GM12878 (cell line): ENCODE measurements at regions not wholly inside any gene's neighbourhood (a gene's known extent, or its start where the extent isn't known, plus 50 kb on each side); places are given as distances from the start of the nearest gene placed in this dataset.
"Not testable (repeated sequence)": the region's sequence is repeated elsewhere in the genome, so short reads cannot be mapped to it uniquely, and the experiment has no call there.

ENCODE experiments used
- ATAC-seq: fragments of 200-7000 bp; cut with Tn5 transposase; 3 replicates; pipeline ENCODE4 v1.9.1; 2020; ENCODE audit warnings: mild to moderate bottlenecking, moderate library complexity
- BruUV-seq: library from RNA; stranded (reverse); fragments of 400-500 nt; replicated peaks from 2 replicates; lab custom pipeline; 2021; lab: Mats Ljungman, UMichigan
- CTCF ChIA-PET: fragments of 300-600 bp; sonication (Branson Sonifier 250); formaldehyde crosslinking; extraction: SDS; loops from one replicate; lab custom pipeline; 2021; ENCODE audit warnings: inconsistent platforms; lab: Yijun Ruan, JAX
- POLR2A ChIA-PET: fragments of 350-600 bp; formaldehyde crosslinking; extraction: SDS; loops from one replicate; lab custom pipeline; 2021; ENCODE audit warnings: inconsistent platforms; lab: Charles Lee
- RAD21 ChIA-PET: fragments of 300-600 bp; sonication (Branson Sonifier 250); formaldehyde crosslinking; loops from one replicate; lab custom pipeline; 2023; ENCODE audit warnings: antibody characterized with exemption; ENCODE audit not compliant: unreplicated experiment; lab: Charles Lee
- SMC1A ChIA-PET: fragments of 300-600 bp; sonication (Branson Sonifier 250); formaldehyde crosslinking; loops from one replicate; lab custom pipeline; 2023; ENCODE audit not compliant: unreplicated experiment, uncharacterized antibody; lab: Charles Lee
- DNase-seq: peaks from one replicate; pipeline ENCODE4 v3.0.0-alpha.2; 2011; ENCODE audit warnings: low read depth, low spot score
- FAIRE-seq: peaks from 3 replicates; lab custom pipeline; 2011; peaks lifted over from hg19 to GRCh38; lab: Jason Lieb, UNC
- H2AFZ ChIP-seq: 2 replicates; pipeline ENCODE4 v1.6.0; 2011; ENCODE audit warnings: low read depth, low read length, control low read depth; ENCODE audit not compliant: control insufficient read depth
- H3K27ac ChIP-seq: 2 replicates; pipeline ENCODE4 v1.5.1; 2011; ENCODE audit warnings: control low read depth; ENCODE audit not compliant: control insufficient read depth, insufficient read depth
- H3K27me3 ChIP-seq, 2 experiments: replicated peaks in 1 of 2; 2 replicates each; pipeline versions ENCODE4 v1.6.0 to v1.6.1; 2011; ENCODE audit warnings: low read length in 1 of 2; ENCODE audit not compliant: control insufficient read depth in 2 of 2, insufficient read depth in 2 of 2
- H3K36me3 ChIP-seq, 2 experiments: 2 replicates each; pipeline ENCODE4 v1.5.1; 2011; ENCODE audit warnings: low read length in 1 of 2; ENCODE audit not compliant: control insufficient read depth in 2 of 2, insufficient read depth in 2 of 2
- H3K4me1 ChIP-seq: 2 replicates; pipeline ENCODE4 v1.6.1; 2011; ENCODE audit warnings: mild to moderate bottlenecking, low read length, moderate library complexity, mixed read lengths; ENCODE audit not compliant: control insufficient read depth, insufficient read depth
- H3K4me2 ChIP-seq: 2 replicates; pipeline ENCODE4 v1.6.0; 2011; ENCODE audit warnings: control low read depth; ENCODE audit not compliant: control insufficient read depth, insufficient read depth
- H3K4me3 ChIP-seq: fragments of 200-600 bp; sonication (generic); 2 replicates; pipeline ENCODE4 v1.5.1; 2016
- H3K79me2 ChIP-seq: 2 replicates; pipeline ENCODE4 v1.6.0; 2011; ENCODE audit warnings: low read length; ENCODE audit not compliant: control insufficient read depth, insufficient read depth
- H3K9ac ChIP-seq: 2 replicates; pipeline ENCODE4 v1.8.0; 2011; ENCODE audit warnings: low read length, control low read depth, mixed read lengths; ENCODE audit not compliant: control insufficient read depth, insufficient read depth
- H3K9me3 ChIP-seq: replicated peaks from 3 replicates; pipeline ENCODE4 v1.5.1; 2011; ENCODE audit warnings: mild to moderate bottlenecking, low read length; ENCODE audit not compliant: control insufficient read depth, insufficient read depth
- H4K20me1 ChIP-seq: 2 replicates; pipeline ENCODE4 v1.6.0; 2011; ENCODE audit not compliant: control insufficient read depth, insufficient read depth
- CHD2 ChIP-seq: IDR thresholded peaks from 2 replicates; pipeline ENCODE4 v1.6.1; 2011; ENCODE audit warnings: low read depth, low read length, improper control_type of control experiment, borderline replicate concordance
- IKZF2 ChIP-seq, 2 experiments: fragments of 450-650 bp; IDR thresholded peaks; 2 replicates each; pipeline ENCODE4 v1.6.1; 2017; ENCODE audit warnings: mild to moderate bottlenecking in 2 of 2, moderate library complexity in 2 of 2
- KDM1A ChIP-seq: fragments of 200-600 bp; sonication (generic); IDR thresholded peaks from 2 replicates; pipeline ENCODE4 v1.6.1; 2016; ENCODE audit warnings: borderline replicate concordance
- MEF2A ChIP-seq: IDR thresholded peaks from 2 replicates; pipeline ENCODE4 v1.6.1; 2011; ENCODE audit warnings: low read depth, mild to moderate bottlenecking, low read length, moderate library complexity; ENCODE audit not compliant: insufficient read depth
- MXI1 ChIP-seq: fragments of 150-350 bp; IDR thresholded peaks from 2 replicates; pipeline ENCODE4 v1.6.1; 2011; ENCODE audit warnings: low read depth, mild to moderate bottlenecking, inconsistent platforms, low read length, improper control_type of control experiment
- NRF1 ChIP-seq: conservative IDR thresholded peaks from 2 replicates; pipeline ENCODE4 v1.6.1; 2011; ENCODE audit warnings: mild to moderate bottlenecking, low read depth, low read length, improper control_type of control experiment
- YY1 ChIP-seq: IDR thresholded peaks from 2 replicates; pipeline ENCODE4 v1.6.1; 2011; ENCODE audit warnings: low read depth, mild to moderate bottlenecking, low read length
- ZNF622 ChIP-seq: fragments of 450-650 bp; IDR thresholded peaks from 2 replicates; pipeline ENCODE4 v1.6.1; 2017; ENCODE audit warnings: mild to moderate bottlenecking, inconsistent platforms
- WGBS: methylation state at CpG from one replicate; pipeline ENCODE4 v1.1.6; 2016; ENCODE audit warnings: low lambda C conversion rate; ENCODE audit not compliant: insufficient replicate concordance, insufficient coverage; ENCODE audit errors: missing lambda C conversion rate; 5-methylcytosine and 5-hydroxymethylcytosine counted together
- in situ Hi-C: fragments of 300-500 bp; cut with MboI; formaldehyde crosslinking; loops from 9 replicates; pipeline ENCODE4 v1.14.3; 2018; ENCODE audit warnings: mixed read lengths
- intact Hi-C: fragments of 100-400 bp; cut with micrococcal nuclease; formaldehyde crosslinking; loops from one replicate; pipeline ENCODE4 v1.14.2; 2022; ENCODE audit not compliant: unreplicated experiment

GRCh38 chr3:70675810-70676209 is 363.4 kb upstream of the MDFIC2 start:
- H2AFZ ChIP-seq, H3K9me3 ChIP-seq, H3K9ac ChIP-seq, in situ Hi-C loops, H3K79me2 ChIP-seq, H3K27ac ChIP-seq, intact Hi-C loops, SMC1A ChIA-PET, DNase-seq, H3K4me1 ChIP-seq, CTCF ChIA-PET, H4K20me1 ChIP-seq, H3K27me3 ChIP-seq, H3K4me2 ChIP-seq, H3K36me3 ChIP-seq, BruUV-seq, H3K4me3 ChIP-seq, RAD21 ChIA-PET, FAIRE-seq, ATAC-seq, POLR2A ChIA-PET: not testable (repeated sequence)
- 11% methylated on average over 3 of the region's 3 CpGs for WGBS

GRCh38 chr3:70658513-70659310 is 346.3 kb upstream of the MDFIC2 start:
- ChIA-PET CTCF (no interaction called here), POLR2A (no interaction called here), RAD21 (no interaction called here), SMC1A (no interaction called here)
- ATAC-seq (no peak), FAIRE-seq (no peak), DNase-seq (no peak)
- Histone ChIP-seq H4K20me1 (no peaks in the 10 kb centered on the region), H2AFZ (no peak overlapping the region), H3K4me3 (no peak overlapping the region), H3K36me3 (no peaks in the 10 kb centered on the region), H3K9ac (no peak overlapping the region), H3K27ac (no peak overlapping the region), H3K9me3 (no peaks in the 10 kb centered on the region), H3K27me3 (no peaks in the 10 kb centered on the region), H3K79me2 (no peaks in the 10 kb centered on the region), H3K4me2 (no peak overlapping the region), H3K4me1 (no peaks in the 10 kb centered on the region)
- intact Hi-C loops (no loop called here), in situ Hi-C loops (no loop called here)
- 44% methylated on average over 11 of the region's 11 CpGs for WGBS
- TF ChIP-seq NRF1, result no peak
- no peak for TF ChIP-seq CHD2
- no peak for TF ChIP-seq KDM1A
- TF ChIP-seq YY1, result no peak
- no peak for TF ChIP-seq MEF2A
- TF ChIP-seq MXI1, result no peak
- no peak for TF ChIP-seq IKZF2 (IDR thresholded peaks at IDR 0.05)
- TF ChIP-seq ZNF622, result no peak
- no TSS peak for BruUV-seq
